ENCODE measurements at regions not wholly inside any gene's neighbourhood (a gene's known extent, or its start where the extent isn't known, plus 50 kb on each side); places are given as distances from the start of the nearest gene placed in this dataset.

- in situ Hi-C loops (cut with MboI; ENCODE audit: low pct_ligation_motif_present in 1 of 4, low pct_unique_long_range_greater_than_20kb in 1 of 4, low sequenced_read_pairs in 3 of 4) (no loop called here), intact Hi-C loops (cut with DNase I; ENCODE audit: low total_unique reads) (no loop called here)
- Histone ChIP-seq H3K36me3 (no peaks in the 10 kb centered on the region), H3K4me1 (peaks cover 7 to 20% (median 8%) of the 10 kb centered on the region in 4 donors), H3K9me3 (no peaks in the 10 kb centered on the region), H3K27ac (no peak overlapping the region), H3K4me3 (no peak overlapping the region), H3K27me3 (no peaks in the 10 kb centered on the region)
- no peak for DNase-seq
- 83% methylated on average over 3 of the region's 3 CpGs; no CpG with 5 or more reads in 1 of the 2 donors for WGBS, 2 donors (ENCODE audit: low coverage in 1 of 2)
- no peak for TF ChIP-seq POLR2AphosphoS5 (IDR thresholded peaks at IDR 0.05)
- no peak for TF ChIP-seq CTCF (IDR thresholded peaks at IDR 0.05)
- no peak for TF ChIP-seq POLR2A (IDR thresholded peaks at IDR 0.05)
- TF ChIP-seq EP300 (IDR thresholded peaks at IDR 0.05; ENCODE audit: low read depth): no peak
Measured at GRCh38 chr15:70164156-70164900, 66.6 kb upstream of the TLE3 start.

- intact Hi-C loops (cut with DNase I; ENCODE audit: low total_unique reads) (no loop called here), in situ Hi-C loops (cut with MboI; ENCODE audit: low pct_ligation_motif_present in 1 of 4, low pct_unique_long_range_greater_than_20kb in 1 of 4, low sequenced_read_pairs in 3 of 4) (no loop called here)
- peaks cover 12 to 26% (median 17%) of the 10 kb centered on the region in 4 donors for H3K4me1 ChIP-seq
- H3K4me3 ChIP-seq: no peak overlapping the region
- H3K27ac ChIP-seq: no peak overlapping the region
- 81% methylated on average over 19 of the region's 19 CpGs; no CpG with 5 or more reads in 1 of the 2 donors for WGBS, 2 donors (ENCODE audit: low coverage in 1 of 2)
- no peak for TF ChIP-seq CTCF (IDR thresholded peaks at IDR 0.05)
- TF ChIP-seq POLR2A (IDR thresholded peaks at IDR 0.05): no peak
- DNase-seq: no peak
- no peaks in the 10 kb centered on the region for H3K36me3 ChIP-seq
- no peaks in the 10 kb centered on the region for H3K9me3 ChIP-seq
- H3K27me3 ChIP-seq: peaks cover 3% of the 10 kb centered on the region
Measured at GRCh38 chr15:70160803-70161565, 63.3 kb upstream of the TLE3 start.

GRCh38 chr15:70160267-70160666 lies 62.5 kb upstream of the TLE3 start:
- WGBS, 2 donors (ENCODE audit: low coverage in 1 of 2): 57% methylated on average over 1 of the region's 1 CpG; no CpG with 5 or more reads in 1 of the 2 donors
- H3K27ac ChIP-seq: no peak overlapping the region
- H3K4me3 ChIP-seq: no peak overlapping the region
- intact Hi-C loops (cut with DNase I; ENCODE audit: low total_unique reads): no loop called here
- in situ Hi-C loops (cut with MboI; ENCODE audit: low pct_ligation_motif_present in 1 of 4, low pct_unique_long_range_greater_than_20kb in 1 of 4, low sequenced_read_pairs in 3 of 4): no loop called here
- H3K4me1 ChIP-seq: peaks cover 11 to 26% (median 20%) of the 10 kb centered on the region in 4 donors
- H3K9me3 ChIP-seq: no peaks in the 10 kb centered on the region
- H3K27me3 ChIP-seq: peaks cover 3% of the 10 kb centered on the region
- DNase-seq: no peak
- no peaks in the 10 kb centered on the region for H3K36me3 ChIP-seq
- no peak for TF ChIP-seq EP300 (IDR thresholded peaks at IDR 0.05; ENCODE audit: low read depth)
- no peak for TF ChIP-seq POLR2AphosphoS5 (IDR thresholded peaks at IDR 0.05)
- TF ChIP-seq CTCF (IDR thresholded peaks at IDR 0.05): no peak
- no peak for TF ChIP-seq POLR2A (IDR thresholded peaks at IDR 0.05)

GRCh38 chr15:70159713-70160009 lies 61.9 kb upstream of the TLE3 start:
- Histone ChIP-seq H3K27me3 (peaks cover 3% of the 10 kb centered on the region), H3K36me3 (no peaks in the 10 kb centered on the region), H3K4me3 (no peak overlapping the region), H3K27ac (no peak overlapping the region), H3K9me3 (no peaks in the 10 kb centered on the region), H3K4me1 (peaks cover 7 to 26% (median 23%) of the 10 kb centered on the region in 4 donors)
- no peak for DNase-seq
- intact Hi-C loops (cut with DNase I; ENCODE audit: low total_unique reads) (no loop called here), in situ Hi-C loops (cut with MboI; ENCODE audit: low pct_ligation_motif_present in 1 of 4, low pct_unique_long_range_greater_than_20kb in 1 of 4, low sequenced_read_pairs in 3 of 4) (no loop called here)
- TF ChIP-seq EP300 (IDR thresholded peaks at IDR 0.05; ENCODE audit: low read depth) (no peak), POLR2A (IDR thresholded peaks at IDR 0.05) (no peak), POLR2AphosphoS5 (IDR thresholded peaks at IDR 0.05) (no peak), CTCF (IDR thresholded peaks at IDR 0.05) (no peak)
- WGBS, 2 donors (ENCODE audit: low coverage in 1 of 2): 76% methylated on average over 2 of the region's 2 CpGs; no CpG with 5 or more reads in 1 of the 2 donors

Measured in transverse colon (tissue), 4 donors.